ENCODE measurements at regions not wholly inside any gene's neighbourhood (a gene's known extent, or its start where the extent isn't known, plus 50 kb on each side); places are given as distances from the start of the nearest gene placed in this dataset.

GRCh38 chr10:123355748-123356481, 201.7 kb downstream of the BUB3 start:
- Histone ChIP-seq H2AFZ (replicated peaks) (no peak overlapping the region), H3K4me1 (peaks cover 54% of the 10 kb centered on the region), H3K79me2 (ENCODE audit: low read depth) (no peaks in the 10 kb centered on the region), H3K27me3 (peaks cover 57% of the 10 kb centered on the region), H3K27ac (no peak overlapping the region), H3K9me3 (ENCODE audit: low read depth) (no peaks in the 10 kb centered on the region), H3K9ac (no peak overlapping the region), H3K36me3 (no peaks in the 10 kb centered on the region), H3F3A (ENCODE audit: low read depth) (peaks cover 38% of the 10 kb centered on the region), H3K4me2 (peak overlapping the region; percentile 67), H4K20me1 (ENCODE audit: low read depth) (peaks cover 39% of the 10 kb centered on the region), H3K4me3 (no peak overlapping the region)
- no peak for TF ChIP-seq EZH2phosphoT487 (IDR thresholded peaks at IDR 0.05)
- TF ChIP-seq EZH2 (IDR thresholded peaks at IDR 0.05), result no peak
- no peak for TF ChIP-seq CTCF (IDR thresholded peaks at IDR 0.05)
- Mint-ChIP-seq H3K27me3 (ENCODE audit: insufficient read depth, low read depth) (peaks cover 14% of the 10 kb centered on the region), H3K9me3 (no peaks in the 10 kb centered on the region), H3K27ac (no peak overlapping the region), H3K4me3 (no peak overlapping the region), H3K36me3 (no peaks in the 10 kb centered on the region), H3K4me1 (peaks cover 38% of the 10 kb centered on the region)
- no peak for DNase-seq (ENCODE audit: low spot score)

- Histone ChIP-seq H3K4me1 (peaks cover 54% of the 10 kb centered on the region), H3K36me3 (no peaks in the 10 kb centered on the region), H3K27me3 (peaks cover 64% of the 10 kb centered on the region), H3K9me3 (ENCODE audit: low read depth) (no peaks in the 10 kb centered on the region), H3K27ac (no peak overlapping the region), H2AFZ (replicated peaks) (no peak overlapping the region), H3K79me2 (ENCODE audit: low read depth) (no peaks in the 10 kb centered on the region), H4K20me1 (ENCODE audit: low read depth) (peaks cover 39% of the 10 kb centered on the region), H3K4me2 (peak overlapping the region; percentile 67), H3K9ac (no peak overlapping the region), H3K4me3 (peak overlapping the region; percentile 0), H3F3A (ENCODE audit: low read depth) (peaks cover 36% of the 10 kb centered on the region)
- no peaks in the 10 kb centered on the region for H3K36me3 Mint-ChIP-seq
- H3K27me3 Mint-ChIP-seq (ENCODE audit: insufficient read depth, low read depth), result peaks cover 17% of the 10 kb centered on the region
- H3K27ac Mint-ChIP-seq, result no peak overlapping the region
- H3K9me3 Mint-ChIP-seq, result no peaks in the 10 kb centered on the region
- DNase-seq (ENCODE audit: low spot score), result no peak
- peaks cover 38% of the 10 kb centered on the region for H3K4me1 Mint-ChIP-seq
- no peak overlapping the region for H3K4me3 Mint-ChIP-seq
- TF ChIP-seq EZH2 (IDR thresholded peaks at IDR 0.05) (no peak), CTCF (IDR thresholded peaks at IDR 0.05) (no peak), EZH2phosphoT487 (IDR thresholded peaks at IDR 0.05) (no peak)
Observed at GRCh38 chr10:123356799-123357198, 202.6 kb downstream of the BUB3 start.

- H3K4me1 ChIP-seq, result peaks cover 54% of the 10 kb centered on the region
- Mint-ChIP-seq H3K27me3 (ENCODE audit: insufficient read depth, low read depth) (peaks cover 17% of the 10 kb centered on the region), H3K4me3 (peak overlapping the region; percentile 66), H3K36me3 (no peaks in the 10 kb centered on the region), H3K9me3 (no peaks in the 10 kb centered on the region), H3K4me1 (peaks cover 35% of the 10 kb centered on the region), H3K27ac (no peak overlapping the region)
- H3K9ac ChIP-seq, result no peak overlapping the region
- H3K79me2 ChIP-seq (ENCODE audit: low read depth), result no peaks in the 10 kb centered on the region
- H3K36me3 ChIP-seq, result no peaks in the 10 kb centered on the region
- peaks cover 64% of the 10 kb centered on the region for H3K27me3 ChIP-seq
- H3K9me3 ChIP-seq (ENCODE audit: low read depth), result no peaks in the 10 kb centered on the region
- H3K4me2 ChIP-seq, result peak overlapping the region; percentile 74
- peak overlapping the region; percentile 47 for H3K27ac ChIP-seq
- H3K4me3 ChIP-seq, result peak overlapping the region; percentile 26
- TF ChIP-seq EZH2 (IDR thresholded peaks at IDR 0.05) (no peak), EZH2phosphoT487 (IDR thresholded peaks at IDR 0.05) (peak; percentile 100)
- no peak overlapping the region for H2AFZ ChIP-seq (replicated peaks)
- peaks cover 31% of the 10 kb centered on the region for H3F3A ChIP-seq (ENCODE audit: low read depth)
- peaks cover 39% of the 10 kb centered on the region for H4K20me1 ChIP-seq (ENCODE audit: low read depth)
- peak; percentile 94 for DNase-seq (ENCODE audit: low spot score)
Observed at GRCh38 chr10:123357421-123357930, 203.3 kb downstream of the BUB3 start.

GRCh38 chr10:123359539-123359938, 205.3 kb downstream of the BUB3 start:
- Histone ChIP-seq H3K9ac (no peak overlapping the region), H3F3A (ENCODE audit: low read depth) (peaks cover 26% of the 10 kb centered on the region), H3K27ac (no peak overlapping the region), H3K36me3 (no peaks in the 10 kb centered on the region), H3K27me3 (peaks cover 60% of the 10 kb centered on the region), H3K4me3 (no peak overlapping the region), H3K79me2 (ENCODE audit: low read depth) (no peaks in the 10 kb centered on the region), H4K20me1 (ENCODE audit: low read depth) (peaks cover 39% of the 10 kb centered on the region), H3K4me1 (peaks cover 40% of the 10 kb centered on the region), H3K4me2 (no peak overlapping the region), H2AFZ (replicated peaks) (no peak overlapping the region), H3K9me3 (ENCODE audit: low read depth) (no peaks in the 10 kb centered on the region)
- Mint-ChIP-seq H3K4me3 (no peak overlapping the region), H3K9me3 (no peaks in the 10 kb centered on the region), H3K4me1 (peaks cover 22% of the 10 kb centered on the region), H3K27ac (no peak overlapping the region), H3K27me3 (ENCODE audit: insufficient read depth, low read depth) (peaks cover 15% of the 10 kb centered on the region), H3K36me3 (no peaks in the 10 kb centered on the region)
- no peak for DNase-seq (ENCODE audit: low spot score)
- no peak for TF ChIP-seq CTCF (IDR thresholded peaks at IDR 0.05)
- no peak for TF ChIP-seq EZH2 (IDR thresholded peaks at IDR 0.05)
- no peak for TF ChIP-seq EZH2phosphoT487 (IDR thresholded peaks at IDR 0.05)

Measured in neural progenitor cell (in vitro differentiated cells).